Body of pancreas (tissue), 4 donors: ENCODE measurements at regions not wholly inside any gene's neighbourhood (a gene's known extent, or its start where the extent isn't known, plus 50 kb on each side); places are given as distances from the start of the nearest gene placed in this dataset.
"Not testable (repeated sequence)": the region's sequence is repeated elsewhere in the genome, so short reads cannot be mapped to it uniquely, and the experiment has no call there.

Experiments
- POLR2A ChIP-seq, 3 donors: fragments of 450-650 bp; IDR thresholded peaks; one replicate each; pipeline ENCODE4 v1.6.1; 2016; ENCODE audit warnings: antibody characterized with exemption in 3 of 3, mild to moderate bottlenecking in 2 of 3
- TF ChIP-seq, protein P1 (sequence below), 7 experiments: fragments of 450-650 bp in 4 of 7; fragments of 200-600 bp in 3 of 7; sonication (generic) in 3 of 7; IDR thresholded peaks; one replicate each; pipeline ENCODE4 v1.5.1; 2016 to 2019; ENCODE audit warnings: antibody characterized with exemption in 7 of 7

DNA sequence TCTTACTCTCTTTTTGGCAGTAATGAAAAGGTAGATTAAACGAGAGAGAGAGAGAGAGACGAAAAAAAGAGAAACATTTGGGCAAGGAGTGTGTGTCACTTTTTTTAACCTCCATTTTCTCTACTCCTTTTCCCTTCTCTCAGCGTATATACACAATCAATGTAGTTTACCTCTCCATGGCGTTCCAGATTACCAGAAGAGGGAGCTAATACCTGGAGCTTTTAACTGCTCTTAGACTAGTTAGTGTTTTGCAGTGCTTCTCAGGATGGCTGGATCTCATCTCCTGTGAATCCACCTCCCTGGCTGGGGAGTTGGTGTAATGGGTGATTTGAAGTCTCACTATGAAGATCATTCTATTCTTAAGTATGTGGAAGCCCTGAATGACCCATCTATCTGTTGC lies 60.3 kb downstream of the CDY2B start:
- TF ChIP-seq, protein P1, sequence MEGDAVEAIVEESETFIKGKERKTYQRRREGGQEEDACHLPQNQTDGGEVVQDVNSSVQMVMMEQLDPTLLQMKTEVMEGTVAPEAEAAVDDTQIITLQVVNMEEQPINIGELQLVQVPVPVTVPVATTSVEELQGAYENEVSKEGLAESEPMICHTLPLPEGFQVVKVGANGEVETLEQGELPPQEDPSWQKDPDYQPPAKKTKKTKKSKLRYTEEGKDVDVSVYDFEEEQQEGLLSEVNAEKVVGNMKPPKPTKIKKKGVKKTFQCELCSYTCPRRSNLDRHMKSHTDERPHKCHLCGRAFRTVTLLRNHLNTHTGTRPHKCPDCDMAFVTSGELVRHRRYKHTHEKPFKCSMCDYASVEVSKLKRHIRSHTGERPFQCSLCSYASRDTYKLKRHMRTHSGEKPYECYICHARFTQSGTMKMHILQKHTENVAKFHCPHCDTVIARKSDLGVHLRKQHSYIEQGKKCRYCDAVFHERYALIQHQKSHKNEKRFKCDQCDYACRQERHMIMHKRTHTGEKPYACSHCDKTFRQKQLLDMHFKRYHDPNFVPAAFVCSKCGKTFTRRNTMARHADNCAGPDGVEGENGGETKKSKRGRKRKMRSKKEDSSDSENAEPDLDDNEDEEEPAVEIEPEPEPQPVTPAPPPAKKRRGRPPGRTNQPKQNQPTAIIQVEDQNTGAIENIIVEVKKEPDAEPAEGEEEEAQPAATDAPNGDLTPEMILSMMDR (IDR thresholded peaks at IDR 0.05) = not testable (repeated sequence)
- TF ChIP-seq POLR2A (IDR thresholded peaks at IDR 0.05) = not testable (repeated sequence)
